Uterus (tissue), 2 donors: ENCODE measurements at regions not wholly inside any gene's neighbourhood (a gene's known extent, or its start where the extent isn't known, plus 50 kb on each side); places are given as distances from the start of the nearest gene placed in this dataset.

Experiments used
- POLR2A ChIP-seq, 2 donors: fragments of 450-650 bp; IDR thresholded peaks; one replicate each; pipeline ENCODE4 v1.6.1; 2016; ENCODE audit warnings: antibody characterized with exemption in 2 of 2, mild to moderate bottlenecking in 1 of 2, moderate library complexity in 1 of 2
- TF ChIP-seq, protein P1 (sequence below), 4 experiments: fragments of 200-600 bp in 2 of 4; fragments of 450-650 bp in 2 of 4; sonication (generic) in 2 of 4; IDR thresholded peaks; one replicate each; pipeline ENCODE4 v1.5.1; 2016 to 2019; ENCODE audit warnings: antibody characterized with exemption in 4 of 4, mild to moderate bottlenecking in 2 of 4, moderate library complexity in 1 of 4

DNA sequence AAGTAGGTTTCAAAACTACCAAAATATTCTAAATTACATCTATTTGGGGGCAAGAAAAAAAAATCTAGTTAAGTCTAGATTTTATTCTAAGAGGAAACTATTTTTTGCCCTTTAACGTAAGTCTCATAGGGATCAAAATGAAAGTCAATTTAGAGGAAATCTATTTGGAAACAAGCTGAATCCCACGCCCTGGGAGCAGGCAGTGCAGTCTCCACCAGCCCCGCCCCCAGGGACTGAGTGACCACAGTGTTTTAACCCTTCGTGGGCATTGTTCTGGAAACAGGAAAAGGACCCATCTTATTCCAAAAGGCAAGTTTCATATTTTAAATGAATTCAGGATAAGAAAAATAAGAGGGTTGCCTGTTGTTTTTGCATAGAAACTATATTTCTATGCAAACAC is 209.7 kb downstream of the SPRY2 start:
- TF ChIP-seq, protein P1, sequence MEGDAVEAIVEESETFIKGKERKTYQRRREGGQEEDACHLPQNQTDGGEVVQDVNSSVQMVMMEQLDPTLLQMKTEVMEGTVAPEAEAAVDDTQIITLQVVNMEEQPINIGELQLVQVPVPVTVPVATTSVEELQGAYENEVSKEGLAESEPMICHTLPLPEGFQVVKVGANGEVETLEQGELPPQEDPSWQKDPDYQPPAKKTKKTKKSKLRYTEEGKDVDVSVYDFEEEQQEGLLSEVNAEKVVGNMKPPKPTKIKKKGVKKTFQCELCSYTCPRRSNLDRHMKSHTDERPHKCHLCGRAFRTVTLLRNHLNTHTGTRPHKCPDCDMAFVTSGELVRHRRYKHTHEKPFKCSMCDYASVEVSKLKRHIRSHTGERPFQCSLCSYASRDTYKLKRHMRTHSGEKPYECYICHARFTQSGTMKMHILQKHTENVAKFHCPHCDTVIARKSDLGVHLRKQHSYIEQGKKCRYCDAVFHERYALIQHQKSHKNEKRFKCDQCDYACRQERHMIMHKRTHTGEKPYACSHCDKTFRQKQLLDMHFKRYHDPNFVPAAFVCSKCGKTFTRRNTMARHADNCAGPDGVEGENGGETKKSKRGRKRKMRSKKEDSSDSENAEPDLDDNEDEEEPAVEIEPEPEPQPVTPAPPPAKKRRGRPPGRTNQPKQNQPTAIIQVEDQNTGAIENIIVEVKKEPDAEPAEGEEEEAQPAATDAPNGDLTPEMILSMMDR (IDR thresholded peaks at IDR 0.05): no peak
- TF ChIP-seq POLR2A (IDR thresholded peaks at IDR 0.05): no peak
